ENCODE measurements at regions not wholly inside any gene's neighbourhood (a gene's known extent, or its start where the extent isn't known, plus 50 kb on each side); places are given as distances from the start of the nearest gene placed in this dataset.

GRCh38 chr3:104461431-104461830, 905.3 kb upstream of the ALCAM start:
- Mint-ChIP-seq H3K4me1 (no peaks in the 10 kb centered on the region), H3K27ac (no peak overlapping the region), H3K36me3 (no peaks in the 10 kb centered on the region), H3K9me3 (no peaks in the 10 kb centered on the region), H3K4me3 (no peak overlapping the region), H3K27me3 (no peaks in the 10 kb centered on the region)
- CTCF ChIA-PET = no interaction called here
- no peak for DNase-seq

GRCh38 chr3:104472221-104472620, 894.5 kb upstream of the ALCAM start:
- no peaks in the 10 kb centered on the region for H3K27me3 Mint-ChIP-seq
- H3K4me1 Mint-ChIP-seq = no peaks in the 10 kb centered on the region
- CTCF ChIA-PET = no interaction called here
- no peak overlapping the region for H3K4me3 Mint-ChIP-seq
- no peaks in the 10 kb centered on the region for H3K9me3 Mint-ChIP-seq
- H3K27ac Mint-ChIP-seq = no peak overlapping the region
- no peak for DNase-seq
- no peaks in the 10 kb centered on the region for H3K36me3 Mint-ChIP-seq

- H3K27me3 Mint-ChIP-seq = no peaks in the 10 kb centered on the region
- no peak overlapping the region for H3K27ac Mint-ChIP-seq
- no peak overlapping the region for H3K4me3 Mint-ChIP-seq
- H3K4me1 Mint-ChIP-seq = no peaks in the 10 kb centered on the region
- CTCF ChIA-PET = no interaction called here
- no peaks in the 10 kb centered on the region for H3K9me3 Mint-ChIP-seq
- DNase-seq = no peak
- H3K36me3 Mint-ChIP-seq = no peaks in the 10 kb centered on the region
Measured at GRCh38 chr3:104474011-104474410, 892.7 kb upstream of the ALCAM start.

- Mint-ChIP-seq H3K27ac (no peak overlapping the region), H3K4me3 (no peak overlapping the region), H3K4me1 (no peaks in the 10 kb centered on the region), H3K27me3 (no peaks in the 10 kb centered on the region), H3K9me3 (no peaks in the 10 kb centered on the region), H3K36me3 (no peaks in the 10 kb centered on the region)
- CTCF ChIA-PET = no interaction called here
- DNase-seq = no peak
Measured at GRCh38 chr3:104503022-104503421, 863.7 kb upstream of the ALCAM start.

GRCh38 chr3:104510131-104510849, 856.4 kb upstream of the ALCAM start:
- CTCF ChIA-PET = no interaction called here
- no peak overlapping the region for H3K4me3 Mint-ChIP-seq
- DNase-seq = no peak
- H3K36me3 Mint-ChIP-seq = no peaks in the 10 kb centered on the region
- no peaks in the 10 kb centered on the region for H3K4me1 Mint-ChIP-seq
- H3K27me3 Mint-ChIP-seq = no peaks in the 10 kb centered on the region
- H3K9me3 Mint-ChIP-seq = peaks cover 4% of the 10 kb centered on the region
- no peak overlapping the region for H3K27ac Mint-ChIP-seq

- CTCF ChIA-PET = no interaction called here
- Mint-ChIP-seq H3K27me3 (no peaks in the 10 kb centered on the region), H3K27ac (no peak overlapping the region), H3K9me3 (peaks cover 4% of the 10 kb centered on the region), H3K4me3 (no peak overlapping the region), H3K36me3 (no peaks in the 10 kb centered on the region), H3K4me1 (no peaks in the 10 kb centered on the region)
- no peak for DNase-seq
Measured at GRCh38 chr3:104514371-104514770, 852.3 kb upstream of the ALCAM start.

GRCh38 chr3:104514776-104515175, 851.9 kb upstream of the ALCAM start:
- Mint-ChIP-seq H3K36me3 (no peaks in the 10 kb centered on the region), H3K27ac (no peak overlapping the region), H3K9me3 (peaks cover 4% of the 10 kb centered on the region), H3K27me3 (no peaks in the 10 kb centered on the region), H3K4me3 (no peak overlapping the region), H3K4me1 (no peaks in the 10 kb centered on the region)
- no peak for DNase-seq
- CTCF ChIA-PET = no interaction called here

GRCh38 chr3:104519068-104519467, 847.6 kb upstream of the ALCAM start:
- no peak for DNase-seq
- CTCF ChIA-PET = no interaction called here
- Mint-ChIP-seq H3K27ac (no peak overlapping the region), H3K9me3 (peaks cover under 1% of the 10 kb centered on the region), H3K36me3 (no peaks in the 10 kb centered on the region), H3K4me3 (no peak overlapping the region), H3K4me1 (no peaks in the 10 kb centered on the region), H3K27me3 (no peaks in the 10 kb centered on the region)

GRCh38 chr3:104519468-104520227, 847.1 kb upstream of the ALCAM start:
- no peak for DNase-seq
- CTCF ChIA-PET = no interaction called here
- no peaks in the 10 kb centered on the region for H3K27me3 Mint-ChIP-seq
- H3K4me3 Mint-ChIP-seq = no peak overlapping the region
- no peaks in the 10 kb centered on the region for H3K9me3 Mint-ChIP-seq
- H3K36me3 Mint-ChIP-seq = no peaks in the 10 kb centered on the region
- no peaks in the 10 kb centered on the region for H3K4me1 Mint-ChIP-seq
- no peak overlapping the region for H3K27ac Mint-ChIP-seq

GRCh38 chr3:104520228-104520655, 846.5 kb upstream of the ALCAM start:
- Mint-ChIP-seq H3K27me3 (no peaks in the 10 kb centered on the region), H3K36me3 (no peaks in the 10 kb centered on the region), H3K4me3 (no peak overlapping the region), H3K27ac (no peak overlapping the region), H3K9me3 (no peaks in the 10 kb centered on the region), H3K4me1 (no peaks in the 10 kb centered on the region)
- CTCF ChIA-PET = no interaction called here
- DNase-seq = no peak

GRCh38 chr3:104521606-104522336, 844.9 kb upstream of the ALCAM start:
- H3K4me3 Mint-ChIP-seq = no peak overlapping the region
- no peaks in the 10 kb centered on the region for H3K36me3 Mint-ChIP-seq
- CTCF ChIA-PET = no interaction called here
- no peaks in the 10 kb centered on the region for H3K4me1 Mint-ChIP-seq
- H3K27ac Mint-ChIP-seq = no peak overlapping the region
- no peak for DNase-seq
- H3K9me3 Mint-ChIP-seq = no peaks in the 10 kb centered on the region
- no peaks in the 10 kb centered on the region for H3K27me3 Mint-ChIP-seq

- H3K27me3 Mint-ChIP-seq = no peaks in the 10 kb centered on the region
- no peak for DNase-seq
- CTCF ChIA-PET = no interaction called here
- H3K36me3 Mint-ChIP-seq = no peaks in the 10 kb centered on the region
- no peaks in the 10 kb centered on the region for H3K9me3 Mint-ChIP-seq
- H3K4me3 Mint-ChIP-seq = no peak overlapping the region
- no peaks in the 10 kb centered on the region for H3K4me1 Mint-ChIP-seq
- H3K27ac Mint-ChIP-seq = no peak overlapping the region
Measured at GRCh38 chr3:104523136-104523535, 843.6 kb upstream of the ALCAM start.

GRCh38 chr3:104526901-104527401, 839.8 kb upstream of the ALCAM start:
- Mint-ChIP-seq H3K27me3 (no peaks in the 10 kb centered on the region), H3K27ac (no peak overlapping the region)
- CTCF ChIA-PET = interaction anchor here (0.6 kb wide), 1 partner anchor 449 kb away, joined by 3 read pairs; no protein-coding TSS in a partner anchor

GRCh38 chr3:104530934-104531333, 835.8 kb upstream of the ALCAM start:
- Mint-ChIP-seq H3K27ac (no peak overlapping the region), H3K9me3 (no peaks in the 10 kb centered on the region), H3K36me3 (no peaks in the 10 kb centered on the region), H3K4me1 (no peaks in the 10 kb centered on the region), H3K27me3 (no peaks in the 10 kb centered on the region), H3K4me3 (no peak overlapping the region)
- CTCF ChIA-PET = no interaction called here
- no peak for DNase-seq

More at GRCh38 chr3:104526901-104527401, 839.8 kb upstream of the ALCAM start:
- Mint-ChIP-seq H3K4me1 (no peaks in the 10 kb centered on the region), H3K4me3 (no peak overlapping the region), H3K36me3 (no peaks in the 10 kb centered on the region), H3K9me3 (no peaks in the 10 kb centered on the region)
- DNase-seq = no peak

All from activated naive CD4-positive, alpha-beta T cell treated with anti-CD3 and anti-CD28 coated beads, Interleukin-2, amount 10 ng/mL, durations not matched to agents 7 days and 5 days (primary cell).